WERI-Rb-1 (cell line): ENCODE measurements at regions not wholly inside any gene's neighbourhood (a gene's known extent, or its start where the extent isn't known, plus 50 kb on each side); places are given as distances from the start of the nearest gene placed in this dataset.

Experiments used
- DNase-seq: peaks from one replicate; pipeline ENCODE4 v3.0.0-alpha.2; 2020
- H3K27ac ChIP-seq: fragments of 250-450 bp; sonication (Bioruptor Pico); 2 replicates; pipeline ENCODE4 v1.5.1; 2020; ENCODE audit warnings: mild to moderate bottlenecking, moderate library complexity
- H3K27me3 ChIP-seq: fragments of 250-450 bp; sonication (Bioruptor Pico); 2 replicates; pipeline ENCODE4 v1.5.1; 2021; ENCODE audit warnings: mild to moderate bottlenecking, low read depth, moderate library complexity; ENCODE audit not compliant: insufficient read depth, severe bottlenecking
- H3K36me3 ChIP-seq: fragments of 250-450 bp; sonication (Bioruptor Pico); 2 replicates; pipeline ENCODE4 v1.5.1; 2020; ENCODE audit warnings: mild to moderate bottlenecking, moderate library complexity
- H3K4me3 ChIP-seq: 2 replicates; pipeline ENCODE4 v1.5.1; 2011; ENCODE audit warnings: low read depth, mild to moderate bottlenecking, control low read depth, low read length
- H3K9me3 ChIP-seq: fragments of 250-450 bp; sonication (Bioruptor Pico); 2 replicates; pipeline ENCODE4 v1.5.1; 2021; ENCODE audit warnings: mild to moderate bottlenecking, moderate library complexity; ENCODE audit not compliant: severe bottlenecking
- CTCF ChIP-seq: IDR thresholded peaks from 2 replicates; pipeline ENCODE4 v1.5.1; 2011; ENCODE audit warnings: low read depth, mild to moderate bottlenecking, control low read depth, inconsistent platforms, low read length

- DNase-seq, result no peak
- H3K27me3 ChIP-seq, result no peaks in the 10 kb centered on the region
- no peak for TF ChIP-seq CTCF
- no peaks in the 10 kb centered on the region for H3K36me3 ChIP-seq
- no peaks in the 10 kb centered on the region for H3K9me3 ChIP-seq
- H3K4me3 ChIP-seq, result no peak overlapping the region
- no peak overlapping the region for H3K27ac ChIP-seq
These were observed 353.6 kb upstream of the ZNF717 start for GRCh38 chr3:76138921-76139320.

GRCh38 chr3:76147846-76148245 is 362.5 kb upstream of the ZNF717 start:
- H3K36me3 ChIP-seq, result no peaks in the 10 kb centered on the region
- no peak for TF ChIP-seq CTCF
- DNase-seq, result no peak
- no peaks in the 10 kb centered on the region for H3K27me3 ChIP-seq
- H3K27ac ChIP-seq, result no peak overlapping the region
- H3K9me3 ChIP-seq, result no peaks in the 10 kb centered on the region
- no peak overlapping the region for H3K4me3 ChIP-seq

- no peak overlapping the region for H3K27ac ChIP-seq
- no peak overlapping the region for H3K4me3 ChIP-seq
- no peak for DNase-seq
- no peak for TF ChIP-seq CTCF
- H3K9me3 ChIP-seq, result no peaks in the 10 kb centered on the region
- no peaks in the 10 kb centered on the region for H3K36me3 ChIP-seq
- no peaks in the 10 kb centered on the region for H3K27me3 ChIP-seq
These were observed 366.7 kb upstream of the ZNF717 start for GRCh38 chr3:76152028-76152427.

- H3K27me3 ChIP-seq, result no peaks in the 10 kb centered on the region
- TF ChIP-seq CTCF, result no peak
- H3K4me3 ChIP-seq, result no peak overlapping the region
These were observed 376.5 kb upstream of the ZNF717 start for GRCh38 chr3:76161856-76162255.

GRCh38 chr3:76171647-76172046 is 386.3 kb upstream of the ZNF717 start:
- TF ChIP-seq CTCF, result no peak
- Histone ChIP-seq H3K4me3 (no peak overlapping the region), H3K9me3 (no peaks in the 10 kb centered on the region), H3K36me3 (no peaks in the 10 kb centered on the region), H3K27ac (no peak overlapping the region), H3K27me3 (no peaks in the 10 kb centered on the region)
- no peak for DNase-seq

More at GRCh38 chr3:76161856-76162255, 376.5 kb upstream of the ZNF717 start:
- Histone ChIP-seq H3K27ac (no peak overlapping the region), H3K36me3 (no peaks in the 10 kb centered on the region), H3K9me3 (no peaks in the 10 kb centered on the region)
- no peak for DNase-seq

GRCh38 chr3:76177610-76178009 is 392.3 kb upstream of the ZNF717 start:
- no peak overlapping the region for H3K4me3 ChIP-seq
- TF ChIP-seq CTCF, result no peak
- DNase-seq, result no peak
- no peaks in the 10 kb centered on the region for H3K27me3 ChIP-seq
- no peaks in the 10 kb centered on the region for H3K9me3 ChIP-seq
- H3K36me3 ChIP-seq, result no peaks in the 10 kb centered on the region
- H3K27ac ChIP-seq, result no peak overlapping the region
